GM20000 (cell line): ENCODE measurements at regions not wholly inside any gene's neighbourhood (a gene's known extent, or its start where the extent isn't known, plus 50 kb on each side); places are given as distances from the start of the nearest gene placed in this dataset.
"Not testable (repeated sequence)": the region's sequence is repeated elsewhere in the genome, so short reads cannot be mapped to it uniquely, and the experiment has no call there.

Source experiments
- DNase-seq: peaks from one replicate; pipeline ENCODE4 v3.0.0; 2012; ENCODE audit warnings: low spot score
- TF ChIP-seq, protein P1 (sequence below): IDR thresholded peaks from 2 replicates; pipeline ENCODE4 v1.5.1; 2012; ENCODE audit warnings: mild to moderate bottlenecking, control low read depth; ENCODE audit errors: extremely low read depth, missing control alignments

DNA sequence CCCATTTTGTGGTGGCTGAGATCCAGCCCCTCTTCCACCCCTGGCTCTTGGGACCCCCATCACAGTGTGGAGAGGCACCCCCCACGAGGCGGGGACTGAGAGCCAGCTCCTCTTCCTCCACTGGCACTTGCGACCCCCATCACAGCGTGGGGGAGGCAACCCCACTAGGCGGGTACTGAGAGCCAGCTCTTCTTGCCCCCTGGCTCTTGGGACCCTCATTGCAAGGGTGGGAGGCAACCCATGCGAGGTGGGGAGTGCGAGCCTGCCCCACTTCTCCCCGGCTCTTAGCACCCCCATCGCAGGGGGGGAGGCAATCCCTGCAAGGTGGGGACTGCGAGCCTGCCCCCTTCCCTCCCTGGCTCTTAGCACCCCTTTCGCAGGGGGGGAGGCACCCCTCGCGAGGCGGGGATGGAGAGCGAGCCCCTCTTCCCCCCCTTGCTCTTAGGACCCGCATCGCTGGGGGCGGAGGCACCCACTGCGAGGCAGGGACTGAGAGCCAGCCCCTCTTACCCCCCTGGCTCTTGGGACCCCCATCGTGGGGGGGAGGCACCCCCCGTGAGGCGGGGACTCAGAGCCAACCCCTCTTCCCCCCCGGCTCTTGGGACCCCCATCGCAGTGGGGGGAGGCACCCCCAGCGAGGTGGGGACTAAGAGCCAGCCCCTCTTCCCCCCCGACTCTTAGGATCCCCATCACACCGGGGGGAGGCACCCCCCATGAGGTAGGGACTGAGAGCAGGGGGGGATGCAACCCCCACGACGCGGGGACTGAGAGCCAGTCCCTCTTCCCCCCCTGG, 364.6 kb upstream of the SPRY2 start:
- TF ChIP-seq, protein P1, sequence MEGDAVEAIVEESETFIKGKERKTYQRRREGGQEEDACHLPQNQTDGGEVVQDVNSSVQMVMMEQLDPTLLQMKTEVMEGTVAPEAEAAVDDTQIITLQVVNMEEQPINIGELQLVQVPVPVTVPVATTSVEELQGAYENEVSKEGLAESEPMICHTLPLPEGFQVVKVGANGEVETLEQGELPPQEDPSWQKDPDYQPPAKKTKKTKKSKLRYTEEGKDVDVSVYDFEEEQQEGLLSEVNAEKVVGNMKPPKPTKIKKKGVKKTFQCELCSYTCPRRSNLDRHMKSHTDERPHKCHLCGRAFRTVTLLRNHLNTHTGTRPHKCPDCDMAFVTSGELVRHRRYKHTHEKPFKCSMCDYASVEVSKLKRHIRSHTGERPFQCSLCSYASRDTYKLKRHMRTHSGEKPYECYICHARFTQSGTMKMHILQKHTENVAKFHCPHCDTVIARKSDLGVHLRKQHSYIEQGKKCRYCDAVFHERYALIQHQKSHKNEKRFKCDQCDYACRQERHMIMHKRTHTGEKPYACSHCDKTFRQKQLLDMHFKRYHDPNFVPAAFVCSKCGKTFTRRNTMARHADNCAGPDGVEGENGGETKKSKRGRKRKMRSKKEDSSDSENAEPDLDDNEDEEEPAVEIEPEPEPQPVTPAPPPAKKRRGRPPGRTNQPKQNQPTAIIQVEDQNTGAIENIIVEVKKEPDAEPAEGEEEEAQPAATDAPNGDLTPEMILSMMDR = no peak

DNA sequence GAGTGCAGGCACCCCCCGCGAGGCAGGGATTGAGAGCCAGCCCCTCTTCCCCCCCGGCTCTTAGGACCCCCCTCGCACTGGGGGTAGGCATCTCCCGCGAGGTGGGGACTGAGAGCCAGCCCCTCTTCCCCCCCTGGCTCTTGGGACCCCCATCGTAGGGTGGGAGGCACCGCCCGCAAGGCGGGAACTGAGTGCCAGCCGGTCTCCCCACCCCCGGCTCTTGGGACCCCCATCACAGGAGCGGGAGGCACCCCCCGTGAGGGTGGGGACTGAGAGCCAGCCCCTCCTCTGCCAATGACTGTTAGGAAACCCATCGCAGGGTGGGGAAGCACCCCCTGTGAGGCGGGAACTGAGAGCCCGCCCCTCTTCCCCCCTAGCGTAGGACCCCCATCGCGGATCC, 363.4 kb upstream of the SPRY2 start:
- TF ChIP-seq, protein P1 = no peak
- no peak for DNase-seq

More for the DNA sequence above, 364.6 kb upstream of the SPRY2 start:
- DNase-seq = no peak

DNA sequence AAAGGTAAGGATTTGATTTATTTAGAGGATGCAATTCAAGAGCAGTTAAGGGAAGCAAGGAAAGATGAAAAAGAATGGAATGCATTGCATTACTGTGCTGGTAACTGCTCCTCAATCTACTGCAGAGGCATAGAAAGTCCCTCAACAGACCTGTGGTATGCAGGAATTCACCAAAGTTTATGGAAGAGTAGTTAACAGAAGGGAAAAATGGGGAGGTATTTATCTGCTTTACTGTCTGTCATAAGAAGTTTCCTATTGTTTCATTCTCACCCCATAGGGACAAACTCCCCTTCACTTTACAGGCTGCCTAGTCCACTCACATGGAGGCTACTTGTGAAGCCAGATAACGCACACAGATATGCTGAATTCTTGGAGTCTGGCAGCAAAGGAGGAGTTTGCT, 354.9 kb upstream of the SPRY2 start:
- TF ChIP-seq, protein P1 = no peak
- DNase-seq = no peak

GRCh38 chr13:80691814-80692213, 350.9 kb upstream of the SPRY2 start:
- DNase-seq = not testable (repeated sequence)

DNA sequence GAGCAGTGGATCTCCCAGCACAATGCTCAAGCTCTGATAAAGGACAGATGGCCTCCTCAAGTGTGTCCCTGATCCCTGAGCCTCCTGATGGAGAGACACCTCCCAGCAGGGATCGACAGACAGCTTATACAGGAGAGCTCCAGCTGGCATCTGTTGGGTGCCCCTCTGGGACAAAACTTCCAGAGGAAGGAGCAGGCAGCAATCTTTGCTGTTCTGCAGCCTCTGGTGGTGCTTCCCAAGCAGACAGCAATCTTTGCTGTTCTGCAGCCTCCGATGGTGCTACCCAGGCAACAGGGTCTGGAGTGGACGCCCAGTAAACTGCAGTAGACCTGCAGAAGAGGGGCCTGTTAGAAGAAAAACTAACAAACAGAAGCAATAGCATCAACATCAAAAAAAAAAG, 349.3 kb upstream of the SPRY2 start:
- DNase-seq = no peak
- TF ChIP-seq, protein P1 = no peak

DNA sequence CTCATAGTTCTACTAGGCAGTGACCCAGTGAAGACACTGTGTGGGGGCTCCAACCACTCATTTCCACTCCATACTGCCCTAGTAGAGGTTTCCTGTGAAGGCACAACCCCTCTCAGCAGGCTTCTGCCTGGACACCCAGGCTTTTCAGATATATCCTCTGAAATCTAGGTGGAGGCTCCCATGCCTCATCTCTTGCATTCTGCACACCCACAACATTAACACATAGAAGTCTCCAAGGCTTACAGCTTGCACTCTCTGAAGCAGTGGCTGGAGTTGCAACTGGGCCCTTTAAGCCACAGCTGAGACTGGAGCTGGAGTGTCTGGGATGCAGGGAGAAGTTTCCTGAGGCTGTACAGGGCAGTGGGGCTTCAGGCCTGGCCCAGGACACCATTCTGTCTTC, 347.7 kb upstream of the SPRY2 start:
- TF ChIP-seq, protein P1 = no peak
- no peak for DNase-seq

GRCh38 chr13:80685942-80686341, 345.0 kb upstream of the SPRY2 start:
- TF ChIP-seq, protein P1 = no peak
- no peak for DNase-seq
